GM12878 (cell line): ENCODE measurements at regions not wholly inside any gene's neighbourhood (a gene's known extent, or its start where the extent isn't known, plus 50 kb on each side); places are given as distances from the start of the nearest gene placed in this dataset.

ENCODE experiments used
- ATAC-seq: fragments of 200-7000 bp; cut with Tn5 transposase; 3 replicates; pipeline ENCODE4 v1.9.1; 2020; ENCODE audit warnings: mild to moderate bottlenecking, moderate library complexity
- BruUV-seq: library from RNA; stranded (reverse); fragments of 400-500 nt; replicated peaks from 2 replicates; lab custom pipeline; 2021; lab: Mats Ljungman, UMichigan
- CTCF ChIA-PET: fragments of 300-600 bp; sonication (Branson Sonifier 250); formaldehyde crosslinking; extraction: SDS; loops from one replicate; lab custom pipeline; 2021; ENCODE audit warnings: inconsistent platforms; lab: Yijun Ruan, JAX
- POLR2A ChIA-PET: fragments of 350-600 bp; formaldehyde crosslinking; extraction: SDS; loops from one replicate; lab custom pipeline; 2021; ENCODE audit warnings: inconsistent platforms; lab: Charles Lee
- RAD21 ChIA-PET: fragments of 300-600 bp; sonication (Branson Sonifier 250); formaldehyde crosslinking; loops from one replicate; lab custom pipeline; 2023; ENCODE audit warnings: antibody characterized with exemption; ENCODE audit not compliant: unreplicated experiment; lab: Charles Lee
- SMC1A ChIA-PET: fragments of 300-600 bp; sonication (Branson Sonifier 250); formaldehyde crosslinking; loops from one replicate; lab custom pipeline; 2023; ENCODE audit not compliant: unreplicated experiment, uncharacterized antibody; lab: Charles Lee
- DNase-seq: peaks from one replicate; pipeline ENCODE4 v3.0.0-alpha.2; 2011; ENCODE audit warnings: low read depth, low spot score
- FAIRE-seq: peaks from 3 replicates; lab custom pipeline; 2011; peaks lifted over from hg19 to GRCh38; lab: Jason Lieb, UNC
- H2AFZ ChIP-seq: 2 replicates; pipeline ENCODE4 v1.6.0; 2011; ENCODE audit warnings: low read depth, low read length, control low read depth; ENCODE audit not compliant: control insufficient read depth
- H3K27ac ChIP-seq: 2 replicates; pipeline ENCODE4 v1.5.1; 2011; ENCODE audit warnings: control low read depth; ENCODE audit not compliant: control insufficient read depth, insufficient read depth
- H3K27me3 ChIP-seq, 2 experiments: replicated peaks in 1 of 2; 2 replicates each; pipeline versions ENCODE4 v1.6.0 to v1.6.1; 2011; ENCODE audit warnings: low read length in 1 of 2; ENCODE audit not compliant: control insufficient read depth in 2 of 2, insufficient read depth in 2 of 2
- H3K36me3 ChIP-seq, 2 experiments: 2 replicates each; pipeline ENCODE4 v1.5.1; 2011; ENCODE audit warnings: low read length in 1 of 2; ENCODE audit not compliant: control insufficient read depth in 2 of 2, insufficient read depth in 2 of 2
- H3K4me1 ChIP-seq: 2 replicates; pipeline ENCODE4 v1.6.1; 2011; ENCODE audit warnings: mild to moderate bottlenecking, low read length, moderate library complexity, mixed read lengths; ENCODE audit not compliant: control insufficient read depth, insufficient read depth
- H3K4me2 ChIP-seq: 2 replicates; pipeline ENCODE4 v1.6.0; 2011; ENCODE audit warnings: control low read depth; ENCODE audit not compliant: control insufficient read depth, insufficient read depth
- H3K4me3 ChIP-seq: fragments of 200-600 bp; sonication (generic); 2 replicates; pipeline ENCODE4 v1.5.1; 2016
- H3K79me2 ChIP-seq: 2 replicates; pipeline ENCODE4 v1.6.0; 2011; ENCODE audit warnings: low read length; ENCODE audit not compliant: control insufficient read depth, insufficient read depth
- H3K9ac ChIP-seq: 2 replicates; pipeline ENCODE4 v1.8.0; 2011; ENCODE audit warnings: low read length, control low read depth, mixed read lengths; ENCODE audit not compliant: control insufficient read depth, insufficient read depth
- H3K9me3 ChIP-seq: replicated peaks from 3 replicates; pipeline ENCODE4 v1.5.1; 2011; ENCODE audit warnings: mild to moderate bottlenecking, low read length; ENCODE audit not compliant: control insufficient read depth, insufficient read depth
- H4K20me1 ChIP-seq: 2 replicates; pipeline ENCODE4 v1.6.0; 2011; ENCODE audit not compliant: control insufficient read depth, insufficient read depth
- CHD4 ChIP-seq: fragments of 200-600 bp; sonication (generic); IDR thresholded peaks from 2 replicates; pipeline ENCODE4 v1.6.1; 2016; ENCODE audit warnings: mild to moderate bottlenecking
- MTA2 ChIP-seq: fragments of 450-650 bp; IDR thresholded peaks from 2 replicates; pipeline ENCODE4 v1.6.1; 2016; ENCODE audit warnings: low read depth, mild to moderate bottlenecking, moderate library complexity
- MXI1 ChIP-seq: fragments of 150-350 bp; IDR thresholded peaks from 2 replicates; pipeline ENCODE4 v1.6.1; 2011; ENCODE audit warnings: low read depth, mild to moderate bottlenecking, inconsistent platforms, low read length, improper control_type of control experiment
- NR2C2 ChIP-seq: IDR thresholded peaks from 2 replicates; pipeline ENCODE4 v1.6.1; 2011; ENCODE audit warnings: borderline replicate concordance, low read depth; ENCODE audit not compliant: control insufficient read depth, insufficient read length
- SMAD1 ChIP-seq: fragments of 450-650 bp; IDR thresholded peaks from 2 replicates; pipeline ENCODE4 v1.6.1; 2018; ENCODE audit warnings: mild to moderate bottlenecking, low read depth; ENCODE audit not compliant: partially characterized antibody
- SMC3 ChIP-seq: IDR thresholded peaks from 2 replicates; pipeline ENCODE4 v1.6.1; 2011; ENCODE audit warnings: low read length, improper control_type of control experiment, borderline replicate concordance
- ZNF24 ChIP-seq: fragments of 450-650 bp; IDR thresholded peaks from 2 replicates; pipeline ENCODE4 v1.6.1; 2017; ENCODE audit warnings: antibody characterized with exemption, mild to moderate bottlenecking
- WGBS: methylation state at CpG from one replicate; pipeline ENCODE4 v1.1.6; 2016; ENCODE audit warnings: low lambda C conversion rate; ENCODE audit not compliant: insufficient replicate concordance, insufficient coverage; ENCODE audit errors: missing lambda C conversion rate; 5-methylcytosine and 5-hydroxymethylcytosine counted together
- in situ Hi-C: fragments of 300-500 bp; cut with MboI; formaldehyde crosslinking; loops from 9 replicates; pipeline ENCODE4 v1.14.3; 2018; ENCODE audit warnings: mixed read lengths
- intact Hi-C: fragments of 100-400 bp; cut with micrococcal nuclease; formaldehyde crosslinking; loops from one replicate; pipeline ENCODE4 v1.14.2; 2022; ENCODE audit not compliant: unreplicated experiment
- TF ChIP-seq, protein P1 (sequence below): IDR thresholded peaks from 2 replicates; pipeline ENCODE4 v1.6.1; 2012; ENCODE audit warnings: low read depth, low read length, improper control_type of control experiment

DNA sequence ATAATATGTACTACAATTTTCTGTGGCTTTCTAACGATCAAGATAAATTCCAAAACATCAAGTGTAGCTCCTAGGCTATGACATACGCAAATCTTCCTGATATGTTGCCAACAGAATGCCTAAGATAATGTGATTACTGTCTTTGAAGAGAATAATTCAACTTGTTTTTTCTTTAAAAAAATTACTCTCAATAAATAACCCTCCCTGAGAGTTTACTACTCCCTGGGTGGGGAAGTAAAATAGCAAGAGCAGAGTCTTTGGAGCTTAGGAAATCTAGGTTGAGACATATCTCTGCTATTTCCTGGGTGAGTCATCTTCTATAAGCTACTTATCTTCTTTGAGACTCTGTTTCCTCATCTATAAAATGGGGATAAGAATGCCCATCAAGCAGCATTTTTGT lies 201.2 kb downstream of the ACTL7B start:
- Histone ChIP-seq H2AFZ (no peak overlapping the region), H3K4me1 (no peaks in the 10 kb centered on the region), H3K27ac (no peak overlapping the region), H3K9ac (no peak overlapping the region), H4K20me1 (no peaks in the 10 kb centered on the region), H3K9me3 (peaks cover 2% of the 10 kb centered on the region; the same call in 1 of the 3 replicates), H3K27me3 (no peaks in the 10 kb centered on the region), H3K79me2 (no peaks in the 10 kb centered on the region), H3K36me3 (no peaks in the 10 kb centered on the region), H3K4me3 (no peak overlapping the region), H3K4me2 (no peak overlapping the region)
- POLR2A ChIA-PET = no interaction called here
- CTCF ChIA-PET = interaction anchor here (1.2 kb wide), 1 partner anchor 9 kb away, joined by 3 read pairs; no protein-coding TSS in a partner anchor
- no peak for ATAC-seq
- intact Hi-C loops (no loop called here), in situ Hi-C loops (no loop called here)
- BruUV-seq = no TSS peak
- RAD21 ChIA-PET = no interaction called here
- no peak for FAIRE-seq
- 0% methylated on average over 2 of the region's 2 CpGs for WGBS
- DNase-seq = no peak
- SMC1A ChIA-PET = no interaction called here
- no peak for TF ChIP-seq ZNF24
- TF ChIP-seq MTA2 = no peak
- no peak for TF ChIP-seq NR2C2
- TF ChIP-seq, protein P1, sequence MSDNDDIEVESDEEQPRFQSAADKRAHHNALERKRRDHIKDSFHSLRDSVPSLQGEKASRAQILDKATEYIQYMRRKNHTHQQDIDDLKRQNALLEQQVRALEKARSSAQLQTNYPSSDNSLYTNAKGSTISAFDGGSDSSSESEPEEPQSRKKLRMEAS = no peak
- TF ChIP-seq CHD4 = no peak
- no peak for TF ChIP-seq SMAD1
- TF ChIP-seq SMC3 = no peak

DNA sequence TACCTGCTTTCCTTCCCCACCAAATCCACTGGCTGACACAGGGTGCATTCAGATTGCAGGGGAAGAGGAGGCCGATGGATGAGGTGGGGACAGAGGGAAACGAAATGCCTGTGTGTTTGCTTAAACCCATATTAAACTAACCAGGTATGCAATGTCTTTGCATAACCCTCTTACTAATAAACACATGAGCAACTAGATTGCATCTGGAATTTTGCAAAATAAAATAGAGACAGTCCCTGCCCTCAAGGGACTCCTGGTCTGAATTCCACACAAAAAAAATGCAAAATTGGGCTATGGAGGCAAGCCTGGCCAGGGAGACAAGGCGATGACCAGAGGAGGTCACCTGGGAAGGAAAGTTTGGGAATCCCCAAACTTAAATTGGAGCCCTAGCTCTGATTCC lies 202.9 kb downstream of the ACTL7B start:
- RAD21 ChIA-PET = no interaction called here
- SMC1A ChIA-PET = no interaction called here
- Histone ChIP-seq H3K9me3 (no peaks in the 10 kb centered on the region), H3K4me2 (no peak overlapping the region), H2AFZ (no peak overlapping the region), H3K9ac (no peak overlapping the region), H3K27ac (no peak overlapping the region), H3K79me2 (no peaks in the 10 kb centered on the region), H3K4me3 (no peak overlapping the region), H3K4me1 (no peaks in the 10 kb centered on the region), H3K27me3 (no peaks in the 10 kb centered on the region), H3K36me3 (no peaks in the 10 kb centered on the region), H4K20me1 (no peaks in the 10 kb centered on the region)
- DNase-seq (no peak), ATAC-seq (no peak), FAIRE-seq (no peak)
- CTCF ChIA-PET = no interaction called here
- WGBS = 0% methylated on average over 3 of the region's 3 CpGs
- BruUV-seq = no TSS peak
- in situ Hi-C loops = no loop called here
- POLR2A ChIA-PET = no interaction called here
- TF ChIP-seq MXI1 = no peak
- intact Hi-C loops = no loop called here
